HG02981 (cell line): ENCODE measurements at regions not wholly inside any gene's neighbourhood (a gene's known extent, or its start where the extent isn't known, plus 50 kb on each side); places are given as distances from the start of the nearest gene placed in this dataset.
"Not testable (repeated sequence)": the region's sequence is repeated elsewhere in the genome, so short reads cannot be mapped to it uniquely, and the experiment has no call there.

Source experiments
- ATAC-seq: cut with Tn5 transposase; IDR thresholded peaks from one replicate; pipeline ENCODE4 v1.9.1; 2021; ENCODE audit warnings: mild to moderate bottlenecking, moderate library complexity; ENCODE audit not compliant: unreplicated experiment

GRCh38 chr2:156006721-156007618, 325.6 kb downstream of the NR4A2 start:
- no peak for ATAC-seq

DNA sequence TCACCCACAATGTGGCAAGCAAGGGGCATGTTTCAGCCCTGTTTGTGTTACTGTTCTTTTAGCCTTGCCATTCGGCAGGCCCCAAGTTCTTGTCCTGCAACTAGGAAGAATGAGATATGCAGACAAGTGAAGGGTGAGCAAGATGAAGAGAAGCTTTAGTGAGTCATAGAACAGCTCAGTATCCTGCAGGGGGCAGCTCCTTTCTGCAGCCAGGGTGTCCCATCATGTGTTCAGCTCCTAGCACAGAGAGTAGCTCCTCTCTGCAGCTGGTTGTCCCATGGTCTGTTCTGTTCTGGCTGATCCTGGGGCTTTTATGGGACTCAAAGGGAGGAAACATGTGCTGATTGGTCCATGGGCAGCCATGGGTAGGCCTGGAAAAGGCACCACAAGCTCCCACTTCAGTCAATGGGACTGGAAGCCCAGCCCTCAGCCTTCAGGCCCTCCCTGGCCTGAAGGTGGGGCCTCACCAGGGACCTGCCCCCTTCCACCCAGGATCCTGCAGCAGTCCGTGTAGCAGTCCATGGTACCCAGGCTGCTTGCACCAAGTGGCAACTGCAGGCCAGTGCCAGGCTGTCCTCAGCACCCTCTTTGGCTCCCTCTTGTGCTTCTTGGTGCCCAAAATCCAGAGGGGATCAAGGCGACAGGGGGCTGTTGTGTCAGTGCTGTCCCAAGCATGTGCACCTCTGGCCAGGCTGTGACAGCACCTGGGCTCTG, 326.4 kb downstream of the NR4A2 start:
- ATAC-seq: no peak

GRCh38 chr2:156005531-156005930, 327.0 kb downstream of the NR4A2 start:
- ATAC-seq: no peak

- no peak for ATAC-seq
Measured at GRCh38 chr2:156004459-156004858, 328.1 kb downstream of the NR4A2 start.

- ATAC-seq: no peak
Measured at GRCh38 chr2:156003780-156004179, 328.7 kb downstream of the NR4A2 start.

GRCh38 chr2:156001851-156002250, 330.7 kb downstream of the NR4A2 start:
- ATAC-seq: no peak

DNA sequence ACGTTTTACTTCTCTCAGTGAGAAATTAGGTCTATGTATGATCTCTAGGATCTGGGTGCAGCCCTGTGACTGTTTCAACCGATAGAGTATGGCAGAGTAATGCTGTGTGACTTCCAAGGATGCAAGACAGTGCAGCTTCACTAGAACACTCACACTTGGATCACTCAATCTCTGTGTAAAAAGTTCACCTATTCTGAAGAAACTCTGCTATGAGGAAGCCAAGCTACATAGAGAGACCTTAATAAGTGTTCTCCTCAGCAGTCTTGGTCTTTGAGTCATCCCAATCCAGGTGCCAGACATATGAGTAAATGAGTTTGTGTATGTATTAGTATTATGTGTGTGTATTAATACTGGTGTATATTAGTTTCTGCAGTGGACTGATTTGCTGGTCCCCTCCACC, 335.0 kb downstream of the NR4A2 start:
- no peak for ATAC-seq

DNA sequence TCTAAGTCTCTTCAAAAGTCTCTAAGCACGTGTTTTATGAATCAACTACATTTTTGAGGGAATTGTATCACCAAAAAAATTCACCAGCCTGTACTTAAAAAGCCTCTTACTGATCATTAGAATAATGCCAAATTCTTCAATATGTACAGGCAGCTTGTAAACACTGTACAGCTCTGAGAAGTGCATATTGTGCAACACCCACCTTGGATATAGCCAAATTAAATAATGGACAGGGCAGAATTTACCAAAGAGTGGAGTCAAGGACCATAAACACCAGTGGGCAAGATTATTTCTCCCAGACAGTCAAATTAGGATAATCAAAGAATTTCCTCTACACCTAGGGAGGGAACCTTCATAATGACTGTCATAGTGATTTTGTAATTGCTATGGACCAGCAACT, 338.2 kb downstream of the NR4A2 start:
- ATAC-seq: no peak

- ATAC-seq: no peak
Measured at GRCh38 chr2:155983845-155984244, 348.7 kb downstream of the NR4A2 start.

GRCh38 chr2:155982135-155982534, 350.4 kb downstream of the NR4A2 start:
- ATAC-seq: no peak

GRCh38 chr2:155980941-155981560, 351.5 kb downstream of the NR4A2 start:
- peak; percentile 61 for ATAC-seq

DNA sequence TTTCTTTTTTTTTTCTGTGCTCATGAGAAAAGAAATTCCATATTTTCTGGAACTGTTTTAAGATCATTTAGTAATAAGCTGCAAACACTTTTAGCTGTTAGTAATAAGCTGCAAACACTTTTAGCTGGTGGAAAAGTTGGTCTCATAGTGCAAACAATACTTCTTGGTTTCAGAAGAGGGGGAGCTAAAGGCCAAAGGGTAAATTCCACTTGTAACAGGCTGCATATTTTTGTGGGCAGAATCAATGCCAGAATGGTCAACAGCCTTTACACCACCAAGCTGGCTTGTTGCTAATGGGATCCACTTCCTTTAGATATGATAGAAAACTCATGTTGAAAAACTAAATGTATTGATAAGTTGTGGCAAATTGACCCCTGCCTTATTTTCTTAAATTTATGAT, 356.8 kb downstream of the NR4A2 start:
- no peak for ATAC-seq

- no peak for ATAC-seq
Measured at GRCh38 chr2:155972916-155973315, 359.6 kb downstream of the NR4A2 start.

DNA sequence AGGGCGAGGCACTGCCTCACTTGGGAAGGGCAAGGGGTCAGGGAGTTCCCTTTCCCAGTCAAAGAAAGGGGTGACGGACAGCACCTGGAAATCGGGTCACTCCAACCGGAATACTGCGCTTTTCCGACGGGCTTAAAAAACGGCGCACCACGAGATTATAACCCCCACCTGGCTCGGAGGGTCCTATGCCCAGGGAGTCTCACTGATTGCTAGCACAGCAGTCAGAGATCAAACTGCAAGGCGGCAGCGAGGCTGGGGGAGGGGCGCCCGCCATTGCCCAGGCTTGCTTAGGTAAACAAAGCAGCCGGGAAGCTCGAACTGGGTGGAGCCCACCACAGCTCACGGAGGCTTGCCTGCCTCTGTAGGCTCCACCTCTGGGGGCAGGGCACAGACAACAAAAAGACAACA, 366.5 kb downstream of the NR4A2 start:
- ATAC-seq: not testable (repeated sequence)

GRCh38 chr2:155965415-155966063, 367.0 kb downstream of the NR4A2 start:
- no peak for ATAC-seq

GRCh38 chr2:155961641-155962040, 370.9 kb downstream of the NR4A2 start:
- no peak for ATAC-seq

DNA sequence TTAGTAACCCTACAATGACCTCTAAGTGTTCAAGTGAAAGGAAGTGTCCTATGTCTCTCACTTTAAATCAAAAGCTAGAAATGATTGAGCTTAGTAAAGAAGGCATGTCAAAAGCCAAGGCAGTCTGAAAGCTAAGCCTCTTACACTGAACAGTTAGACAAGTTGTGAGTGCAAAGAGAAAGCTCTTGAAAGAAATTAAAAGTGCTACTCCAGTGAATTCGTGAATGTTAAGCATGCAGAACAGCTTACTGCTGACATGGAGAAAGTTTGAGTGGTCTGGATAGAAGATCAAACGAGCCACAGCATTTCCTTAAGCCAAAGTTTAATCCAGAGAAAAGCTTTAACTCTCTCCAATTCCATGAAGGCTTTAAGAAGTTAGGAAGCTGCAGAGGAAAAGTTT, 373.7 kb downstream of the NR4A2 start:
- no peak for ATAC-seq

- ATAC-seq: no peak
Measured at GRCh38 chr2:155947069-155947468, 385.5 kb downstream of the NR4A2 start.

GRCh38 chr2:155944218-155944617, 388.3 kb downstream of the NR4A2 start:
- no peak for ATAC-seq

- ATAC-seq: no peak
Measured at GRCh38 chr2:155930312-155930711, 402.2 kb downstream of the NR4A2 start.

DNA sequence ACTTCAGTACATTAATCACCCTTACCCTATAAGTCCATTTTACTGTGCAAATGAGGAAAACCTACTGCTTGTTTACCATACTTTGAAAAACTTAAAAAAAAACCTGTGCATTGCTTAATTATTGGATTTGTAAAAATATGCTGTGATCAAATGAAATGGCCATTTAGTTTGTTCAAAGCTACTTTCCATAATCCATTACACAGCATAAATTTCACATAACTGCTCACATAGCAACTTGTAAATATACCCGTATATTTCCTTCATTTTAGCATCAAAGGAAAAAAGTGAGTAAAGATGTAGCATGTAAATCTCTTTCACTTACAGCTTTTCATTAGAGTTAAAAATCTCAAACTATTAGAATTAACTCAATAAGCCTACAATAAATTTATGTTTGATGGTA, 415.1 kb downstream of the NR4A2 start:
- ATAC-seq: no peak
